GM12872 (cell line): ENCODE measurements at regions not wholly inside any gene's neighbourhood (a gene's known extent, or its start where the extent isn't known, plus 50 kb on each side); places are given as distances from the start of the nearest gene placed in this dataset.

Experiments used
- TF ChIP-seq, protein P1 (sequence below): IDR thresholded peaks from 3 replicates; pipeline ENCODE4 v1.5.1; 2011; ENCODE audit warnings: low read depth, mild to moderate bottlenecking, low read length, moderate library complexity; ENCODE audit not compliant: insufficient read depth

DNA sequence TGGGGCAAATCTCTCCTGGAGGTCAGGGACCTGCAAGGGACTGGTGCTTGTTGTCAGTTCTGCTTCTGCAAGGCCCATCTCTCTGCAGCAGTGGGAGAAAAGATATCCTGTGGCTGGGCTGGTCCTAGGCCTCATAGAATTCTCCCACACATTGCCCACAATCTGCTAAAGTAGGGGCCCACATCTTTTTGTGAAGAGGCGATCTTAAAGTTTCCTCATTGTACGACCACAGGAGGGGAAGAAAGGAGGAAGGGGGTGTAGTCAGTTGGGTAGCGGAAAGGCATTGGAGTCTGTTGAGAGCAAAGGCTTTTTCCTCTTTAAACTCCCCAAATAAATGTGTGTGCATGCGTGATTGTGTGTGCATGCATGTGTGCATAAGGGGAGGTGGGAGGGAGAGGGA is 145.3 kb downstream of the SLC4A3 start:
- TF ChIP-seq, protein P1, sequence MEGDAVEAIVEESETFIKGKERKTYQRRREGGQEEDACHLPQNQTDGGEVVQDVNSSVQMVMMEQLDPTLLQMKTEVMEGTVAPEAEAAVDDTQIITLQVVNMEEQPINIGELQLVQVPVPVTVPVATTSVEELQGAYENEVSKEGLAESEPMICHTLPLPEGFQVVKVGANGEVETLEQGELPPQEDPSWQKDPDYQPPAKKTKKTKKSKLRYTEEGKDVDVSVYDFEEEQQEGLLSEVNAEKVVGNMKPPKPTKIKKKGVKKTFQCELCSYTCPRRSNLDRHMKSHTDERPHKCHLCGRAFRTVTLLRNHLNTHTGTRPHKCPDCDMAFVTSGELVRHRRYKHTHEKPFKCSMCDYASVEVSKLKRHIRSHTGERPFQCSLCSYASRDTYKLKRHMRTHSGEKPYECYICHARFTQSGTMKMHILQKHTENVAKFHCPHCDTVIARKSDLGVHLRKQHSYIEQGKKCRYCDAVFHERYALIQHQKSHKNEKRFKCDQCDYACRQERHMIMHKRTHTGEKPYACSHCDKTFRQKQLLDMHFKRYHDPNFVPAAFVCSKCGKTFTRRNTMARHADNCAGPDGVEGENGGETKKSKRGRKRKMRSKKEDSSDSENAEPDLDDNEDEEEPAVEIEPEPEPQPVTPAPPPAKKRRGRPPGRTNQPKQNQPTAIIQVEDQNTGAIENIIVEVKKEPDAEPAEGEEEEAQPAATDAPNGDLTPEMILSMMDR = no peak

DNA sequence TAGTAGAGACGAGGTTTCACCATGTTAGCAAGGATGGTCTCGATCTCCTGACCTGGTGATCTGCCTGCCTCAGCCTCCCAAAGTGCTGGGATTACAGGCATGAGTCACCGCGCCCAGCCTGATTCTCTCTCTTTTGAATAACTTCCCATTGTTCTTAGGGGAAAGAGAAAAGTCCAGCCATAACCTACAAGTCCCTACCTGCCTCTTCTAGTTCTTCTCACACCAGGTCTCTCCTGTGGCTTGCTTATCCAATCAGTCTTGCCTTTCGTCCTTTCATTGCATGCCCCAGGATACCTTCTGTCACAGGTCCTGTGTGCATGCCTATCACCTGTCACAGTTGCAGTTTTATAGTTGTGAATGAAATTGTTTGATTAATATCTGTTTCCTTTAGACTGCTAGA is 148.1 kb downstream of the SLC4A3 start:
- TF ChIP-seq, protein P1 = no peak

DNA sequence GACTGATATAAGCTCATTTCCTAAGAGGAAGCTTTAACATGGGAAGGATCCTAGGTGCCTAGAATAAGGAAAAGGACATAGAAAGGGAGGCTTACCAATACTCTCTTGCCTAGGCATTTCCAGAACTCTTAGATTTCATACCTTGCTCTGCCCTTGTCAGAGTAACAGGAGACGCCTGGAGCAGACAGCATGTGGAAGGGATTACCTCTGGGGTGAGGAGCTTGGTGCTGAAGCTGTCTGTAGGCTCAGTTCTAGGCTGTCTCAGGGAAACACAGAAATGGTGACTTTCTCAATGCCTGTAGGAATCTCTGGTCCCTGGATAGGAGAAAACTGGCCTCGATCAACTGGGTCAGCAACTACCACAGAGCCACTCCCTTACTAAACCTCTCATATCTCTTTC is 150.0 kb downstream of the SLC4A3 start:
- TF ChIP-seq, protein P1 = no peak

DNA sequence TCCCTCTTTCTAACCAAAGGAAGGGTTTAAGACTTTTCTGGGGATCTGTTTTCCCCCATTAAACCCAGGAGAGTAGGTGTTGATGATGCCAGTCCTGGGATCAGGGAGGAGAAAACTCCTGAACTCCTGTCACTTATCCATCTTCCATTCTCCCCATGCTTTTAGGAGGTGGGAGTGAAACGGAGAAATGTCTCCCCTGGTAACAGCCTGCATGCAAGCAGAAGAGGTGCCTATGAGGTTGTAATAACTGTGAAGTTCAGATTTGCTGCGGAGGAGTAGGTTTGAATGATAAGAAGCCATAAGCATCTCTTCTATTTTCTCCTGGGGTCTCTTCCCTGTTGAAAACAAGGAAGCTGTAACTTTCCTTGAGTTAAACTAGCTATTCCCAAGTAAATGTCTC is 150.8 kb downstream of the SLC4A3 start:
- TF ChIP-seq, protein P1 = no peak

DNA sequence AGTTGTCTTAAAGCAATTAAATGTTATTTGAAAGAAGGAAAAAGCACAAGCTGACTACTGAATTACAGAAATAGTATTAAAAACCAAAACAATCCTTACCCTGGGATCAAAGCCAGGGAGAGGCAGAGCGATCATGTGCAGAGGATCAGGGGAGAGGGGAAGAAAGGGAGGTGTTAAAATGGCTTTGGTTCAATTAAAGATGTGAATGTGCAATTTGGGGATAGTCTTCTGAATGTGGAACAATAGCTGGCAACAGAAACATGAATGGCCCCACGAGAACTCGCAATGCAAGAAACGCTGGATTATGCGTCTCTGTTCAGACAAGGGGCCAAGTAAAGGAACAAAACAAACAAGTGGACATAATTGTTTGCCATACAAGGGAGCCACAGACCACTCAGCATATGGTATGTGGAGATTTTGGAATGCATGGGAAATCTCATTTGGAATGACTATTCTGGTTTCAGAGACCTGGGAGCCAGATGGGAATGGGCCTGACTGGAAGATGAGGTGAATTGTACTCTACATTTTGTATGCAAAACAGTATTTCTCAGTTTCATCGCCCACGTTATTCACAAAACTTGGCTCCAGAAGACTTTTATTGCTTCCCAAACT is 155.4 kb downstream of the SLC4A3 start:
- TF ChIP-seq, protein P1 = no peak

DNA sequence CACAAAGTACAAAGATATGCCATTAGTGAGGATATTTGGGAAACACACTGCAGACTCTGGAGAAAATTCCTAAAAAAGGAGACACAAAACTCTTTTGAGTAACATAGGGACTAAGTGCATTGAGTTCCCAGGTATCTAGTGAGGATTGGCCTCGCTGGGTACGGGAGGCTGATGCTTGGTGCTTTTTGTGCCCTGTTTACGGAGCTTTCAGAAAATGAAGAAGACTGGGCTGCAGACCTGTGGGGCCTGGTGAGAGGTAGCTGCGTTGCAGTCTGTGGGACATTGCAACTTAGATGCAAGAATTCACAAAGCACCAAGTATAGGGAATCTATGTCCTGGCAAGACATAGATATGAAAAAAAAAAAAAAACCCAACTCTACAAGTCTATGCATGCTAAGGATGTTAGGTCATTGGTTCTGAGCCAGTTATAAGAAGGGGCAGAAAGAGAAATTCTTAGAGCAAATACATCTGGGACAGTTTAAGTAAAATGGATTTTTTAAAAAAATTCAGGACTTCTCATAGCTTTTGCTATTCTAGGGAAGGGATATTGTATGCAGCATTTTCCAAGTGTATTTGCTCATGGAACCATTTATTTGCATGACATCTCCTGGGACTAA is 156.0 kb downstream of the SLC4A3 start:
- TF ChIP-seq, protein P1 = no peak

DNA sequence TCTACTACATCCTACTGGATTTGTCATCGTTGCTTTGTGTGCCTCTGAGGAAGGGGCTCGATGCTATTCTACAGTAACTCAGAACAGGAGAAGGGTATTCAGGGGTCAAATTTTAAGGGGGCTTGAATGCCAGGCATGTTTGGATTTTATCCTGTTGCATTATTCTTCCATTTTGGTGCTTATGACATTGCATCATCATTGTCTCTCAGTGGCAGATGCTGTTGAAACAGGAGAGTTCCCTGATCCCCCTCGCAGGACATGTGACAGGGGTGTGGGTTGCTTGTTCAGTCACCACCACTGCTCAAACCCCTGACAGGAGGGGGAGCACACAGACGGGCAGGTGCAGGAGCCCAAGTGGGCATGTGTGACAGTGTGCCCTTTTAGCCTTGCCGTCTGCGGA is 156.7 kb downstream of the SLC4A3 start:
- TF ChIP-seq, protein P1 = no peak
